ENCODE measurements at regions not wholly inside any gene's neighbourhood (a gene's known extent, or its start where the extent isn't known, plus 50 kb on each side); places are given as distances from the start of the nearest gene placed in this dataset.

DNA sequence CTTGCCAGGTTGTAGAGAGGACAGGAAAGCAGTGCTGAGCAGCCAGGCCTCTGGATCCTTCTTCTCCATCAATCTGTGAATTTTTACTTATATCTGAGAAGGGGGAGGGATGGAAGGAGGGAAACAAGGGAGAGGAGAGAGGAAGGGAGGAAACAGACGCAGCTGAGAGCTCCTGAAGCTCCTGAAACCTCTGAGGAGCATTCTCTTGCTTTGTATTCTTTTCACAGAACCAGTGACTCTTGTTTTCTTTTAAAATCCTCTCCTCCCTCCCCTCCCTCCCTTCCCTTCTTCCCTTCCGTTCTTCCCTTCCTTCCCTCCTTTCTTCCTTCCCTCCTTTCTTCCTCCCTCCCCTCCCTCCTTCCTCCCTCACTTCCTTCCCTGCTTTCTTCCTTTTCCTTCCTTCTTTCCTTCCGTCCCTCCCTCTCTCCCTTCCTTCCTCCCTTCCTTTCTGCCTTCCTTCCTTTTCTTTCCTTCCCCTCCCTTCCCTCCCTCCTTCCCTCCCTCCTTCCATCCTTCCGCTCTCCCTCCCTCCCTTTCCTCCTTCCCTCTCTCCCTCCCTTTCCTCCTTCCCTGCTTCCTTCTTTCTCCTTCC lies 60.0 kb upstream of the RBFOX1 start:
- TF ChIP-seq POLR2A (IDR thresholded peaks at IDR 0.05; ENCODE audit: borderline replicate concordance, extremely low read depth, insufficient read depth, insufficient read length) (no peak), CEBPB (IDR thresholded peaks at IDR 0.05; ENCODE audit: low read depth) (no peak), POLR2AphosphoS5 (IDR thresholded peaks at IDR 0.05; ENCODE audit: low read depth, low read length) (no peak), EGR1 (IDR thresholded peaks at IDR 0.05; ENCODE audit: low read depth) (no peak), YY1 (IDR thresholded peaks at IDR 0.05; ENCODE audit: extremely low read depth, insufficient replicate concordance, low read depth, low read length) (no peak), SIN3A (IDR thresholded peaks at IDR 0.05; ENCODE audit: low read depth) (no peak), EZH2 (IDR thresholded peaks at IDR 0.05) (no peak)
- TF ChIP-seq, protein P1, sequence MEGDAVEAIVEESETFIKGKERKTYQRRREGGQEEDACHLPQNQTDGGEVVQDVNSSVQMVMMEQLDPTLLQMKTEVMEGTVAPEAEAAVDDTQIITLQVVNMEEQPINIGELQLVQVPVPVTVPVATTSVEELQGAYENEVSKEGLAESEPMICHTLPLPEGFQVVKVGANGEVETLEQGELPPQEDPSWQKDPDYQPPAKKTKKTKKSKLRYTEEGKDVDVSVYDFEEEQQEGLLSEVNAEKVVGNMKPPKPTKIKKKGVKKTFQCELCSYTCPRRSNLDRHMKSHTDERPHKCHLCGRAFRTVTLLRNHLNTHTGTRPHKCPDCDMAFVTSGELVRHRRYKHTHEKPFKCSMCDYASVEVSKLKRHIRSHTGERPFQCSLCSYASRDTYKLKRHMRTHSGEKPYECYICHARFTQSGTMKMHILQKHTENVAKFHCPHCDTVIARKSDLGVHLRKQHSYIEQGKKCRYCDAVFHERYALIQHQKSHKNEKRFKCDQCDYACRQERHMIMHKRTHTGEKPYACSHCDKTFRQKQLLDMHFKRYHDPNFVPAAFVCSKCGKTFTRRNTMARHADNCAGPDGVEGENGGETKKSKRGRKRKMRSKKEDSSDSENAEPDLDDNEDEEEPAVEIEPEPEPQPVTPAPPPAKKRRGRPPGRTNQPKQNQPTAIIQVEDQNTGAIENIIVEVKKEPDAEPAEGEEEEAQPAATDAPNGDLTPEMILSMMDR (IDR thresholded peaks at IDR 0.05 in 2 of 3, conservative IDR thresholded peaks at IDR 0.05 in 1 of 3; ENCODE audit: borderline replicate concordance in 1 of 3, insufficient read depth in 1 of 3, low read depth in 2 of 3, low read length in 2 of 3) = no peak
- TF ChIP-seq, protein P2, sequence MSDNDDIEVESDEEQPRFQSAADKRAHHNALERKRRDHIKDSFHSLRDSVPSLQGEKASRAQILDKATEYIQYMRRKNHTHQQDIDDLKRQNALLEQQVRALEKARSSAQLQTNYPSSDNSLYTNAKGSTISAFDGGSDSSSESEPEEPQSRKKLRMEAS (IDR thresholded peaks at IDR 0.05) = no peak
